ENCODE measurements at regions not wholly inside any gene's neighbourhood (a gene's known extent, or its start where the extent isn't known, plus 50 kb on each side); places are given as distances from the start of the nearest gene placed in this dataset.

- peak overlapping the region; percentile 98 for H3K27ac Mint-ChIP-seq (ENCODE audit: unreplicated experiment)
Observed at GRCh38 chr1:115545096-115545720, 96.6 kb upstream of the VANGL1 start.

GRCh38 chr1:115544131-115544530 is 97.6 kb upstream of the VANGL1 start:
- Mint-ChIP-seq H3K9me3 (ENCODE audit: low read depth) (peaks cover 5% of the 10 kb centered on the region), H3K27ac (ENCODE audit: unreplicated experiment) (peak overlapping the region; percentile 0), H3K27me3 (ENCODE audit: low read depth) (no peaks in the 10 kb centered on the region), H3K36me3 (ENCODE audit: low read depth) (no peaks in the 10 kb centered on the region), H3K4me1 (ENCODE audit: low read depth) (peaks cover 43% of the 10 kb centered on the region), H3K4me3 (ENCODE audit: unreplicated experiment) (no peak overlapping the region)
- no peak for DNase-seq (ENCODE audit: low spot score)
- TF ChIP-seq CTCF (IDR thresholded peaks at IDR 0.05), result no peak

More at GRCh38 chr1:115545096-115545720, 96.6 kb upstream of the VANGL1 start:
- Mint-ChIP-seq H3K36me3 (ENCODE audit: low read depth) (no peaks in the 10 kb centered on the region), H3K27me3 (ENCODE audit: low read depth) (no peaks in the 10 kb centered on the region), H3K9me3 (ENCODE audit: low read depth) (no peaks in the 10 kb centered on the region), H3K4me1 (ENCODE audit: low read depth) (peaks cover 35% of the 10 kb centered on the region), H3K4me3 (ENCODE audit: unreplicated experiment) (no peak overlapping the region)
- no peak for DNase-seq (ENCODE audit: low spot score)
- TF ChIP-seq CTCF (IDR thresholded peaks at IDR 0.05), result no peak

- H3K36me3 Mint-ChIP-seq (ENCODE audit: low read depth), result no peaks in the 10 kb centered on the region
- H3K27me3 Mint-ChIP-seq (ENCODE audit: low read depth), result no peaks in the 10 kb centered on the region
Observed at GRCh38 chr1:115543247-115543646, 98.5 kb upstream of the VANGL1 start.

GRCh38 chr1:115539736-115540135 is 102.0 kb upstream of the VANGL1 start:
- H3K27me3 Mint-ChIP-seq (ENCODE audit: low read depth), result no peaks in the 10 kb centered on the region
- TF ChIP-seq CTCF (IDR thresholded peaks at IDR 0.05), result no peak
- H3K4me3 Mint-ChIP-seq (ENCODE audit: unreplicated experiment), result no peak overlapping the region
- no peaks in the 10 kb centered on the region for H3K36me3 Mint-ChIP-seq (ENCODE audit: low read depth)
- peaks cover 7% of the 10 kb centered on the region for H3K9me3 Mint-ChIP-seq (ENCODE audit: low read depth)
- DNase-seq (ENCODE audit: low spot score), result no peak
- peaks cover 26% of the 10 kb centered on the region for H3K4me1 Mint-ChIP-seq (ENCODE audit: low read depth)
- H3K27ac Mint-ChIP-seq (ENCODE audit: unreplicated experiment), result peak overlapping the region; percentile 46

More at GRCh38 chr1:115543247-115543646, 98.5 kb upstream of the VANGL1 start:
- Mint-ChIP-seq H3K4me3 (ENCODE audit: unreplicated experiment) (no peak overlapping the region), H3K4me1 (ENCODE audit: low read depth) (peaks cover 49% of the 10 kb centered on the region), H3K27ac (ENCODE audit: unreplicated experiment) (no peak overlapping the region), H3K9me3 (ENCODE audit: low read depth) (peaks cover 5% of the 10 kb centered on the region)
- peak; percentile 22 for TF ChIP-seq CTCF (IDR thresholded peaks at IDR 0.05)
- DNase-seq (ENCODE audit: low spot score), result no peak

GRCh38 chr1:115539061-115539460 is 102.7 kb upstream of the VANGL1 start:
- TF ChIP-seq CTCF (IDR thresholded peaks at IDR 0.05), result no peak
- no peak overlapping the region for H3K27ac Mint-ChIP-seq (ENCODE audit: unreplicated experiment)
- no peaks in the 10 kb centered on the region for H3K36me3 Mint-ChIP-seq (ENCODE audit: low read depth)
- no peak overlapping the region for H3K4me3 Mint-ChIP-seq (ENCODE audit: unreplicated experiment)
- peaks cover 8% of the 10 kb centered on the region for H3K9me3 Mint-ChIP-seq (ENCODE audit: low read depth)
- DNase-seq (ENCODE audit: low spot score), result no peak
- H3K27me3 Mint-ChIP-seq (ENCODE audit: low read depth), result no peaks in the 10 kb centered on the region
- H3K4me1 Mint-ChIP-seq (ENCODE audit: low read depth), result peaks cover 26% of the 10 kb centered on the region
